Prostate gland (tissue), 2 donors: ENCODE measurements at regions not wholly inside any gene's neighbourhood (a gene's known extent, or its start where the extent isn't known, plus 50 kb on each side); places are given as distances from the start of the nearest gene placed in this dataset.
A peak's percentile ranks its signal among the peaks of the same experiment; 100 is the strongest.

ENCODE experiments used
- DNase-seq: peaks from one replicate; pipeline ENCODE4 v3.0.0-alpha.2; 2019; ENCODE audit warnings: low spot score
- H3K27ac ChIP-seq, 2 donors: fragments of 200-600 bp; sonication (generic); 2 replicates each; pipeline ENCODE4 v1.5.1; 2017 to 2019
- H3K27me3 ChIP-seq: fragments of 200-600 bp; sonication (generic); replicated peaks from 2 replicates; pipeline ENCODE4 v1.5.1; 2019; ENCODE audit not compliant: insufficient read depth
- H3K36me3 ChIP-seq, 2 donors: fragments of 200-600 bp; sonication (generic); 1 replicate in 1 of 2; 2 replicates in 1 of 2; pipeline versions ENCODE4 v1.5.1 to v1.8.1; 2017 to 2019
- H3K4me1 ChIP-seq: fragments of 200-600 bp; sonication (generic); replicated peaks from 2 replicates; pipeline ENCODE4 v1.5.1; 2019
- H3K4me3 ChIP-seq, 2 donors: fragments of 200-600 bp; sonication (generic); 2 replicates each; pipeline ENCODE4 v1.5.1; 2017 to 2019
- H3K9me3 ChIP-seq: fragments of 200-600 bp; sonication (generic); 2 replicates; pipeline ENCODE4 v1.5.1; 2017
- CTCF ChIP-seq, 4 experiments: fragments of 200-600 bp in 2 of 4; fragments of 450-650 bp in 2 of 4; sonication (generic) in 2 of 4; IDR thresholded peaks; 1 replicate in 3 of 4; 2 replicates in 1 of 4; pipeline ENCODE4 v1.5.1; 2016 to 2019; ENCODE audit warnings: antibody characterized with exemption in 4 of 4, mild to moderate bottlenecking in 2 of 4, moderate library complexity in 2 of 4
- POLR2A ChIP-seq: fragments of 450-650 bp; IDR thresholded peaks from one replicate; pipeline ENCODE4 v1.6.1; 2016; ENCODE audit warnings: antibody characterized with exemption, mild to moderate bottlenecking
- POLR2AphosphoS5 ChIP-seq: sonication (generic); formaldehyde crosslinking; IDR thresholded peaks from one replicate; pipeline ENCODE4 v1.6.1; 2017; ENCODE audit warnings: antibody characterized with exemption
- WGBS: methylation state at CpG from one replicate; pipeline ENCODE4 v1.1.5; 2018; 5-methylcytosine and 5-hydroxymethylcytosine counted together
- intact Hi-C: fragments of 100-400 bp; cut with DNase I; formaldehyde crosslinking; loops from one replicate; pipeline ENCODE4 v1.14.2; 2022

GRCh38 chr6:26183237-26183580, 96.0 kb downstream of the HFE start:
- 3% methylated on average over 11 of the region's 11 CpGs for WGBS

GRCh38 chr6:26183581-26184366, 96.5 kb downstream of the HFE start:
- no peaks in the 10 kb centered on the region for H3K9me3 ChIP-seq
- no peaks in the 10 kb centered on the region for H3K27me3 ChIP-seq
- H3K4me1 ChIP-seq = no peaks in the 10 kb centered on the region
- peak overlapping the region; percentile 35 to 38 for H3K4me3 ChIP-seq
- TF ChIP-seq CTCF (IDR thresholded peaks at IDR 0.05) (no peak), POLR2A (peak; percentile 91), POLR2AphosphoS5 (peak; percentile 98)
- peak overlapping the region; percentile 83 to 85 for H3K27ac ChIP-seq
- DNase-seq = peak; percentile 71
- no peaks in the 10 kb centered on the region for H3K36me3 ChIP-seq
- WGBS = under 1% methylated on average over 36 of the region's 36 CpGs
- intact Hi-C loops = no loop called here

More at GRCh38 chr6:26183237-26183580, 96.0 kb downstream of the HFE start:
- H3K27ac ChIP-seq = peak overlapping the region; percentile 83 to 85
- no peaks in the 10 kb centered on the region for H3K9me3 ChIP-seq
- H3K4me3 ChIP-seq = peak overlapping the region; percentile 35 to 38
- no peak for TF ChIP-seq POLR2AphosphoS5
- no peak for TF ChIP-seq POLR2A
- TF ChIP-seq CTCF (IDR thresholded peaks at IDR 0.05) = no peak
- intact Hi-C loops = no loop called here
- H3K4me1 ChIP-seq = no peaks in the 10 kb centered on the region
- H3K36me3 ChIP-seq = no peaks in the 10 kb centered on the region
- DNase-seq = no peak
- no peaks in the 10 kb centered on the region for H3K27me3 ChIP-seq

- Histone ChIP-seq H3K27me3 (no peaks in the 10 kb centered on the region), H3K36me3 (no peaks in the 10 kb centered on the region), H3K9me3 (no peaks in the 10 kb centered on the region), H3K27ac (peak overlapping the region; percentile 83 to 85), H3K4me3 (peak overlapping the region in 1 of 2 donors; percentile 35), H3K4me1 (no peaks in the 10 kb centered on the region)
- DNase-seq = no peak
- TF ChIP-seq POLR2AphosphoS5 (no peak), POLR2A (no peak), CTCF (IDR thresholded peaks at IDR 0.05) (no peak)
- 48% methylated on average over 10 of the region's 10 CpGs for whole genome bisulfite sequencing
- intact Hi-C loops = no loop called here
These were observed 97.2 kb downstream of the HFE start for GRCh38 chr6:26184367-26184891.

GRCh38 chr6:26185004-26185403, 97.8 kb downstream of the HFE start:
- Histone ChIP-seq H3K9me3 (no peaks in the 10 kb centered on the region), H3K4me1 (no peaks in the 10 kb centered on the region), H3K27me3 (no peaks in the 10 kb centered on the region), H3K4me3 (no peak overlapping the region), H3K36me3 (no peaks in the 10 kb centered on the region), H3K27ac (peak overlapping the region; percentile 83 to 85)
- intact Hi-C loops = no loop called here
- no peak for DNase-seq
- TF ChIP-seq POLR2A (no peak), POLR2AphosphoS5 (peak; percentile 5)
- WGBS = 70% methylated on average over 2 of the region's 2 CpGs

- intact Hi-C loops = no loop called here
- no peaks in the 10 kb centered on the region for H3K4me1 ChIP-seq
- H3K4me3 ChIP-seq = no peak overlapping the region
- H3K27me3 ChIP-seq = no peaks in the 10 kb centered on the region
- WGBS = 93% methylated on average over 3 of the region's 3 CpGs
- H3K9me3 ChIP-seq = no peaks in the 10 kb centered on the region
- no peak for DNase-seq
- H3K27ac ChIP-seq = no peak overlapping the region
- TF ChIP-seq POLR2A (no peak), POLR2AphosphoS5 (no peak), CTCF (IDR thresholded peaks at IDR 0.05) (no peak)
- H3K36me3 ChIP-seq = no peaks in the 10 kb centered on the region
These were observed 98.6 kb downstream of the HFE start for GRCh38 chr6:26185802-26186201.
